ENCODE measurements at regions not wholly inside any gene's neighbourhood (a gene's known extent, or its start where the extent isn't known, plus 50 kb on each side); places are given as distances from the start of the nearest gene placed in this dataset.

- TF ChIP-seq, protein P1, sequence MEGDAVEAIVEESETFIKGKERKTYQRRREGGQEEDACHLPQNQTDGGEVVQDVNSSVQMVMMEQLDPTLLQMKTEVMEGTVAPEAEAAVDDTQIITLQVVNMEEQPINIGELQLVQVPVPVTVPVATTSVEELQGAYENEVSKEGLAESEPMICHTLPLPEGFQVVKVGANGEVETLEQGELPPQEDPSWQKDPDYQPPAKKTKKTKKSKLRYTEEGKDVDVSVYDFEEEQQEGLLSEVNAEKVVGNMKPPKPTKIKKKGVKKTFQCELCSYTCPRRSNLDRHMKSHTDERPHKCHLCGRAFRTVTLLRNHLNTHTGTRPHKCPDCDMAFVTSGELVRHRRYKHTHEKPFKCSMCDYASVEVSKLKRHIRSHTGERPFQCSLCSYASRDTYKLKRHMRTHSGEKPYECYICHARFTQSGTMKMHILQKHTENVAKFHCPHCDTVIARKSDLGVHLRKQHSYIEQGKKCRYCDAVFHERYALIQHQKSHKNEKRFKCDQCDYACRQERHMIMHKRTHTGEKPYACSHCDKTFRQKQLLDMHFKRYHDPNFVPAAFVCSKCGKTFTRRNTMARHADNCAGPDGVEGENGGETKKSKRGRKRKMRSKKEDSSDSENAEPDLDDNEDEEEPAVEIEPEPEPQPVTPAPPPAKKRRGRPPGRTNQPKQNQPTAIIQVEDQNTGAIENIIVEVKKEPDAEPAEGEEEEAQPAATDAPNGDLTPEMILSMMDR (conservative IDR thresholded peaks at IDR 0.05): no peak
- TF ChIP-seq EZH2 (IDR thresholded peaks at IDR 0.05; ENCODE audit: low read depth): no peak
These were observed 393.0 kb downstream of the PAX1 start for GRCh38 chr20:22098511-22098910.
